ENCODE measurements at regions not wholly inside any gene's neighbourhood (a gene's known extent, or its start where the extent isn't known, plus 50 kb on each side); places are given as distances from the start of the nearest gene placed in this dataset.

- TF ChIP-seq CTCF (IDR thresholded peaks at IDR 0.05) = no peak
- TF ChIP-seq POLR2A (IDR thresholded peaks at IDR 0.05) = no peak
Measured at GRCh38 chr2:146677280-146677679, 1167.5 kb upstream of the ACVR2A start.
